Fibroblast of mammary gland (primary cell): ENCODE measurements at regions not wholly inside any gene's neighbourhood (a gene's known extent, or its start where the extent isn't known, plus 50 kb on each side); places are given as distances from the start of the nearest gene placed in this dataset.
A peak's percentile ranks its signal among the peaks of the same experiment; 100 is the strongest.

Experiments
- DNase-seq: peaks from one replicate; pipeline ENCODE4 v3.0.0-alpha.2; 2010; ENCODE audit warnings: low read depth
- H3K4me3 ChIP-seq: 2 replicates; pipeline ENCODE4 v1.5.1; 2011; ENCODE audit warnings: low read depth, mild to moderate bottlenecking, low read length, moderate library complexity; ENCODE audit not compliant: control insufficient read depth
- CTCF ChIP-seq: conservative IDR thresholded peaks from 2 replicates; pipeline ENCODE4 v1.5.1; 2011; ENCODE audit warnings: low read depth, low read length, inconsistent platforms; ENCODE audit not compliant: control insufficient read depth, insufficient read depth

- H3K4me3 ChIP-seq: no peak overlapping the region
- no peak for DNase-seq
- TF ChIP-seq CTCF: no peak
These were observed 71.3 kb upstream of the TOP1 start for GRCh38 chr20:40957265-40957760.

- no peak overlapping the region for H3K4me3 ChIP-seq
- no peak for TF ChIP-seq CTCF
- no peak for DNase-seq
These were observed 70.0 kb upstream of the TOP1 start for GRCh38 chr20:40958598-40958997.

- TF ChIP-seq CTCF: no peak
- no peak overlapping the region for H3K4me3 ChIP-seq
- DNase-seq: no peak
These were observed 69.1 kb upstream of the TOP1 start for GRCh38 chr20:40959325-40960092.

- TF ChIP-seq CTCF: no peak
- DNase-seq: no peak
- no peak overlapping the region for H3K4me3 ChIP-seq
These were observed 68.5 kb upstream of the TOP1 start for GRCh38 chr20:40960101-40960500.

GRCh38 chr20:40960521-40960956 is 68.1 kb upstream of the TOP1 start:
- peak; percentile 48 for DNase-seq
- H3K4me3 ChIP-seq: no peak overlapping the region
- TF ChIP-seq CTCF: no peak

GRCh38 chr20:40961176-40961575 is 67.4 kb upstream of the TOP1 start:
- H3K4me3 ChIP-seq: no peak overlapping the region
- no peak for TF ChIP-seq CTCF
- DNase-seq: no peak
